GM19239 (cell line): ENCODE measurements at regions not wholly inside any gene's neighbourhood (a gene's known extent, or its start where the extent isn't known, plus 50 kb on each side); places are given as distances from the start of the nearest gene placed in this dataset.
"Not testable (repeated sequence)": the region's sequence is repeated elsewhere in the genome, so short reads cannot be mapped to it uniquely, and the experiment has no call there.

ENCODE experiments used
- DNase-seq: peaks from one replicate; pipeline ENCODE4 v3.0.0; 2011; ENCODE audit warnings: low spot score; ENCODE audit not compliant: insufficient read length
- FAIRE-seq: peaks from 2 replicates; lab custom pipeline; 2011; peaks lifted over from hg19 to GRCh38; lab: Jason Lieb, UNC

- no peak for FAIRE-seq
- DNase-seq, result no peak
Measured at GRCh38 chr9:103552712-103553111, 541.4 kb upstream of the SMC2 start.

GRCh38 chr9:103574056-103574455 lies 520.1 kb upstream of the SMC2 start:
- FAIRE-seq, result no peak
- DNase-seq, result no peak

DNA sequence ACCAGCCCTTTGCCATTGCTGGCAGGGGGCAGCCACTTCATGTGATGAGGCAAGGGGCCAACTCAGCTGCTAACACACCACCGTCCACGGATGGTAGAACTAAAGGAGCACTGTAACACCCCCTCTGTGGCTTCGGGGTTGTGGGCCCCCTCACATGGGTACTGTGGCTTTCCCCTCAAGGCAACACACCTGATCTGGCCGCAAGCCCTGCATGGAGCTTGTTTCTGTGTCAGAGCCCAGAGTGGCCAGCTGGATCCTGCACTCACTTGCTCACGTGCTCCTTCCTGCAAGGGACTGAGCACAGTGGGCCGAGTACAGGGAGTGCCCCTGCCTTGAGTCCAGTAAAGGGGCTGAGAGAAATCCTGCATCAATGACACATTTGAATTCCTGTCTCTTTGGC lies 507.4 kb upstream of the SMC2 start:
- DNase-seq, result no peak
- FAIRE-seq, result no peak

- FAIRE-seq, result no peak
- no peak for DNase-seq
Measured at GRCh38 chr9:103601287-103601686, 492.8 kb upstream of the SMC2 start.

DNA sequence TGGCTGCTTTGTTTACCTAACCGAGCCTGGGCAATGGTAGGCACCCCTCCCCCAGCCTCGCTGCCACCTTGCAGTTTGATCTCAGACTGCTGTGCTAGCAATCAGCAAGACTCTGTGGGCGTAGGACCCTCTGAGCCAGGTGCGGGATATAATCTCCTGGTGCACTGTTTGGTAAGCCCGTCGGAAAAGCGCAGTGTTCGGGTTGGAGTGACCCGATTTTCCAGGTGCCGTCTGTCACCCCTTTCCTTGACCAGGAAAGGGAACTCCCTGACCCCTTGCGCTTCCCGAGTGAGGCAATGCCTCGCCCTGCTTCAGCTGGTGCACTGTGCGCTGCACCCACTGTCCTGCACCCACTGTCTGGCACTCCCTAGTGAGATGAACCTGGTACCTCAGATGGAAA lies 482.2 kb upstream of the SMC2 start:
- not testable (repeated sequence) for FAIRE-seq, DNase-seq

GRCh38 chr9:103615994-103616393 lies 478.1 kb upstream of the SMC2 start:
- DNase-seq, result no peak
- no peak for FAIRE-seq

DNA sequence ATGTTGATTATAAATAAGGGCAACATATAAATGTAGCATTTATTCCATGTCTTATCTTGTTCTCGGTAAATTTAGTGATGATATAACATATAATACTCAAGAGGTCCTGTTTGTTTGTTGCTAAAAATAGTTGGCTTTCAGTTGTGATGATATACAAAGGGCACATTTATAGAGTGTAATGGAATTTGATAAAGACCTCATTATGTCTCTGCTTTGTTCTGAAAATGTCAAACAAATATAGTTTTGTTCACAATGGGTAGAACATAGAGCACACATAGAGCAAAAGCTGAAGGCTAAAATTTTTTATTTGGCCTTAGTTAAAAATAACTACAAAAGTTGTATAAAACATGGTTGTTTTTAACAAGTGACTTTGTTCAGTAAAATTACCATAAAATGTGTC lies 477.1 kb upstream of the SMC2 start:
- DNase-seq (no peak), FAIRE-seq (no peak)

DNA sequence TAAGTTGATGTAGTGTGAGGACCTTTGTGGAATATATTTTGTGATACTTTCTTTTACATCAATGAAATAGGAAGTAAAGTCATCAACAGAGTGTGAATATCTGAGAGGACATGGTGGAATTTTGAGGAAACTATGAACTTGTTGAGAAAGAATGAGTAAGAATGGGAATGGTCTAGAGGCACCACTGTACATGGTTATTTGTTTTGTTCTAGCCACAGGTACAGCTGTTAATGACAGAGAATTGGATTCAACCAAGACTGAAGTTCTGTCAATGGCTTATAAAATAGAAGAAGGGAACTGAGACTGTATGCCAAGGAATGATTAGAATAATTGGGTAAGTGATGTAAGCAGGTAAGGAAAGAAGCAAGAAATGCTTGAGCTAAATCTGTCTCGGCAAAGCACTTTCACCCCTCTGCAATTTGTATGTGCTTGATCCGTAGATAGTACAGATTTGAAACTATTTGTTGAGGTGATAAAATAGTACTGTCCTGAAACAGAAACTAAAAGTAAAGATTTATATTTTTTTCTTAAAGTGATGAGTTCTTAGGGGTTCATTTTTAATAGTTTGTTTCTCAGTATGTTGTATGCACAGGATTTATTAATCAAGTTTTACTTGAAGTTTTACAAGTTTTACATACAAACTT lies 468.8 kb upstream of the SMC2 start:
- FAIRE-seq, result no peak

DNA sequence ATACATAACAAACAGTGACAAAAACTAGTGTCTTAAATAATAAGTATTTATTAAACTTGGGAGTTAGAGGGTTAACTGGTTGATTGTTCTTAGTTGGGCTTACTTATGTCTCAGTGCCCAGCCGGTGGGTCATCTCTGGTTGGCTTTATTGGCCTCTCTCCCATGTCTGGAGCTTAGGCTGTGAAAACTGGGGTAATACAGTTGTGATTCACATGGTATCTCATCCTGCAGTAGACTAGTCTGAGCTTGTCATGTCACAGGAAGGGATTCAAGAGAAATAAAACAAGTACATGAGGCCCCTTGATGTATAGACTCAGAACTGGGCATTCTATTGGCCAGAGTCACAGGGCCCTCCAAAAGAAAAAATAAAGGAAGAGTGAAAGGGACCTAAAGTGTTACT lies 466.4 kb upstream of the SMC2 start:
- no peak for DNase-seq
- no peak for FAIRE-seq

More for the DNA sequence above, 468.8 kb upstream of the SMC2 start:
- DNase-seq, result no peak

DNA sequence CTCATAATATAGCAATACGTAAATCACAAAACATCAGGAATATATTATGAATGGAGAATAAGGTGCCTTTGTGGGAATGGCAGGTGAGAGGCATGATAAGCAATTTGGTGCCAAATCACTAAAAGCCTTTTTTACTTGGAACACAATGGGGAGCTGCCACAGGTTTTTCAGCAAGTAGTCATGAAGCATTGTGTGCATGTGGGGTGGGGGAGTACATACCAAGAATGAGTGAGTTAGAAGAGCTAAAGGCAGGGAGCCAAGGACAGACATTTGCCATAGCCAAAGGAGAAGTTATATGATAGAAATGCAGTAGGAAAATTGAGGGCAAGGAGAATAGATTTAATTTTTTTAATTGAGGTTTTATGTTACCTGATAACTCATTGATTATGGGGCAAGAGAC lies 445.0 kb upstream of the SMC2 start:
- FAIRE-seq (no peak), DNase-seq (no peak)

DNA sequence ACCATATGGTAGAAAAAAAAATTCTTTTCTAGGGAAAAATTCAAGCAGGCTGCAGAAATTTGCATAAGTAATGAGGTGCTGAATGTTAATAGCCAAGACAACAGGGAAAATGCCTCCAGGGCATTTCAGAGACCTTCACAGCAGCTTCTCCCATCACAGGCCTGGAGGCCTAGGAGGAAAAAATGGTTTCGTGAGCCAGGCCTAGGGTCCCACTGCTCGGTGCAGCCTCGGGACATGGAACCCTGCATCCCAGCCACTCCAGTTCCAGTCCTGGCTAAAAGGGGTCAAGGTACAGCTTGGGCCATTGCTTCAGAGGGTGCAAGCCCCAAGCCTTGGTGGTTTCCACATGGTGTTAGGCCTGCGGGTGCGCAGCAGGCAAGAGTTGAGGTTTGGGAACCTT lies 436.0 kb upstream of the SMC2 start:
- DNase-seq (no peak), FAIRE-seq (no peak)

- FAIRE-seq, result no peak
- DNase-seq, result no peak
Measured at GRCh38 chr9:103660830-103661229, 433.3 kb upstream of the SMC2 start.

DNA sequence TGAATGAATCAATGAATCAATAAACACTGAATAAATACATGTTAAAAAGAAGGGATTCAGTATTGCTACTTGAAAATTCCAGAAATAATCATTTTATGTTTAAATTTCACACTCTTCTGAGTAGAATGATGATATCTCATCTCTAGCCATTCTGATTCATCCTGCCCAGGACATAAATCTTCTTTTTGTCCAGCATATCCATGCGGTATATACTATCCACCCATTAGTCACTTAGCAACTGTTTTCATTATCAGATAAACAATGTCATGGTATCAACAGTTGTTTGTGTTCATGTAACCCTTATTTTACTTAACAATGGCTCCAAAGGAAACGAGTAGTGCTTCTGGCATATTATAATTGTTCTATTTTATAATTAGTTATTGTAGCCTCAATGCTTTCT lies 432.4 kb upstream of the SMC2 start:
- no peak for DNase-seq

DNA sequence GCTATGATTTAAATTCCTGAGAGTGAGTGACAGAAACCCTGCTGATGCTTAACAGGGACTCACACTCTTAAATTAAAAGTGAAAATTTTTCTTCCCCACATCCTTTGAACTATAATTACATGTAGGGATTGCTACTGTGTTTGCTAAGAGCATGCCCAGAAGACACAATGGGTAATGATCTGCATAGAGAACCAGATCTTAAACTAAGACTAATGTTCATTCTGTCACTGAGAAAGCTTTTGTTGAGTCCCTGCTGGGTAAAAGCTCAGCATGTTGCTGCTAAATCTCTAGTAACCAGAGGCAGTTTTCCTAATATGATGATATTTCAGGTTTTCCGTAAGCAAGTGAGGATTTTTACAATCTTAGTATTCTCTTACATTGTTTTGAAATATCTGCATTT lies 424.8 kb upstream of the SMC2 start:
- DNase-seq, result no peak
- FAIRE-seq, result no peak

More for the DNA sequence above, 432.4 kb upstream of the SMC2 start:
- no peak for FAIRE-seq

DNA sequence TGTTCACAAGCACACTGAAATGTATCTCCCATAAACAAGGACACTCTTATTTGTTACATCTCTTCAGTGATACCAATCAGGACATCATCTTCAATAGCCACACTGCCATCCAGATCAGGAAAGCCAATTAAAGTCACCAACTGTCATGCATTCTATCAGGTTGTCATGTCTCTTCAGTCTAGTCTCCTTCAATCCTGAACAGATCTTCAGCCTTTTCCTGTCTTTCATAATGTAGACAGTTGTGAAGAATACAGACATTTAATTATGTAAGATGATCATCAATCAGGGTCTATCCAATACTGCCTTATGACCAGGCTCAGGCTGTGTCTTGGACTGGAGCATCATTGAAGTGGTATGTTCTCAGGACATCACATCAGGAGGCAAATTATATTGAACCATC lies 419.8 kb upstream of the SMC2 start:
- FAIRE-seq, result no peak
- no peak for DNase-seq

DNA sequence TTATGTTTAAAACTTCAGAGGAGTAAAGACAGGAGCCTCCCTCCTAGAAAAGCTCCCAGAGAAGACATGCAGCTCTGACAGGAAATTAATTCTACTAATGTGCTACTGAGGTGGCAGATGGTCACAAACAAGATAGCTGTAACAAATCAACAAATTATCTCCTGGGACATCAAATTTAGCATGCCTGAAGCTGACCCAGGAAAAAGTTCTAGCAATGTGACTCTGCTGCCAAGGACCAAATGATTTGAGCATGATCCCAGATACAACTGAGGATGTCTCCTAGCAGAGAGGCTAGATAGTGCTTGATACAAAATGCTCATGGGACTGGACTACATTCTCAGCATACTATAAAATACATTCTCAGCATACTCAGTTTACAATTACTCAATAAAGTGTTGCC lies 413.5 kb upstream of the SMC2 start:
- FAIRE-seq, result no peak
- no peak for DNase-seq

GRCh38 chr9:103681435-103681834 lies 412.7 kb upstream of the SMC2 start:
- FAIRE-seq (no peak), DNase-seq (no peak)

- DNase-seq (no peak), FAIRE-seq (no peak)
Measured at GRCh38 chr9:103700195-103700962, 393.7 kb upstream of the SMC2 start.

- FAIRE-seq (no peak), DNase-seq (no peak)
Measured at GRCh38 chr9:103702572-103702971, 391.5 kb upstream of the SMC2 start.

DNA sequence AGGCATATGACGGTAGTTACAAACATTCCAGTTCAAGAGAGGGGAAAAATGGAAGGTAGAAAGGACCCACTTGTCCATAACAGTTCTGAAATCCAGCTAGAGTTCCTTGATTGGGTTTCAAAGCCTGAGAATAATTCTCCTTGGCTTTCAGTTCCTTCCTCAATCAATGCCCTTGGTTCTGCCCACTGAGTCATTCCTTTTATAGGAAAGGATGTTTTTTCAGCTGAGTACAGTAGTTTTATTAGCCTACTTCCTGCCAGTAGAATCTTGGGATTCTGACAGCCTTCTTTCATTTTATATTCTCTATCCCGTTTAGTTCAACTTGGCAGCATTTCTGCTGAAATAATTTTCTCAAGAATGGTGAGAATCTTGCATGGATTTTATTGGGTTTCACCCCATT lies 386.9 kb upstream of the SMC2 start:
- DNase-seq (no peak), FAIRE-seq (no peak)

DNA sequence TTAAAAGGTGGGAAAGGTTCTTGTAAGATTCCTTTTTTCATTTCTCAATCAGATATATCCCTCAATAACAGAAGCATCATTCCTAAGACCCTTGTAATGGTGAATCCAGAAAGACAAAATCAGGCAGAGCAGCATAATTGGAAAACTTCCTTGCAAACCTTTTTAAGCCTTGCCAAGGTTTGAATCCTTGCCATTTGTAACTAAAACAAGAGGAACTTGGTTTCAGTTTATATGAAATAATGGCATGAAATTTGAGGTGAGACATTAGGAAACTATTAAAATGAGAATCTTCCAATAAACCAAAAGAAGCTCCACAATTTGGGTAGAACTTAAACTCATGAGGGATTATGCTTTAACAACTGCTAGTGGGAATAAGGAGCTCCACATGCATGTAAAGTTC lies 384.7 kb upstream of the SMC2 start:
- FAIRE-seq (no peak), DNase-seq (no peak)

- FAIRE-seq (no peak), DNase-seq (no peak)
Measured at GRCh38 chr9:103713631-103714030, 380.5 kb upstream of the SMC2 start.
